IMR-90 (cell line): ENCODE measurements at regions not wholly inside any gene's neighbourhood (a gene's known extent, or its start where the extent isn't known, plus 50 kb on each side); places are given as distances from the start of the nearest gene placed in this dataset.

Source experiments
- BHLHE40 ChIP-seq: fragments of 150-350 bp; IDR thresholded peaks from 2 replicates; pipeline ENCODE4 v1.6.1; 2016; ENCODE audit warnings: mild to moderate bottlenecking, low read depth, low read length
- CEBPB ChIP-seq: IDR thresholded peaks from 2 replicates; pipeline ENCODE4 v1.6.1; 2012; ENCODE audit warnings: low read depth, low read length, improper control_type of control experiment
- CHD1 ChIP-seq: IDR thresholded peaks from 2 replicates; pipeline ENCODE4 v1.6.1; 2012; ENCODE audit warnings: low read depth, low read length, improper control_type of control experiment
- CTCF ChIP-seq: conservative IDR thresholded peaks from 2 replicates; pipeline ENCODE4 v1.5.1; 2012; ENCODE audit warnings: mild to moderate bottlenecking, low read depth, low read length, improper control_type of control experiment
- ELK1 ChIP-seq: fragments of 150-350 bp; IDR thresholded peaks from 2 replicates; pipeline ENCODE4 v1.6.1; 2016; ENCODE audit warnings: low read depth, mild to moderate bottlenecking, low read length, moderate library complexity, borderline replicate concordance
- MAZ ChIP-seq: IDR thresholded peaks from 2 replicates; pipeline ENCODE4 v1.6.1; 2012; ENCODE audit warnings: low read depth, mild to moderate bottlenecking, low read length, improper control_type of control experiment, moderate library complexity, borderline replicate concordance
- POLR2A ChIP-seq: IDR thresholded peaks from 2 replicates; pipeline ENCODE4 v1.6.1; 2012; ENCODE audit warnings: mild to moderate bottlenecking, low read depth, low read length
- RAD21 ChIP-seq: IDR thresholded peaks from 2 replicates; pipeline ENCODE4 v1.6.1; 2012; ENCODE audit warnings: low read length, improper control_type of control experiment
- RCOR1 ChIP-seq: IDR thresholded peaks from 2 replicates; pipeline ENCODE4 v1.6.1; 2012; ENCODE audit warnings: mild to moderate bottlenecking, low read length, improper control_type of control experiment; ENCODE audit not compliant: insufficient replicate concordance
- RFX5 ChIP-seq: IDR thresholded peaks from 2 replicates; pipeline ENCODE4 v1.8.0; 2012; ENCODE audit warnings: low read depth, mild to moderate bottlenecking, low read length, moderate library complexity
- USF2 ChIP-seq: fragments of 150-350 bp; IDR thresholded peaks from 2 replicates; pipeline ENCODE4 v1.6.1; 2017; ENCODE audit warnings: mild to moderate bottlenecking, antibody characterized with exemption, low read length, low read depth

GRCh38 chr4:147109800-147110199 lies 164.1 kb upstream of the TTC29 start:
- no peak for TF ChIP-seq POLR2A
- no peak for TF ChIP-seq CTCF
- no peak for TF ChIP-seq RAD21
- no peak for TF ChIP-seq CHD1
- TF ChIP-seq RFX5 = no peak
- no peak for TF ChIP-seq RCOR1
- no peak for TF ChIP-seq BHLHE40
- TF ChIP-seq CEBPB = no peak
- no peak for TF ChIP-seq USF2
- no peak for TF ChIP-seq MAZ
- no peak for TF ChIP-seq ELK1
